A673 (cell line): ENCODE measurements at regions not wholly inside any gene's neighbourhood (a gene's known extent, or its start where the extent isn't known, plus 50 kb on each side); places are given as distances from the start of the nearest gene placed in this dataset.

Experiments
- BruUV-seq: library from RNA; stranded (reverse); fragments of 400-500 nt; replicated peaks from 2 replicates; lab custom pipeline; 2021; lab: Mats Ljungman, UMichigan
- CTCF ChIA-PET: fragments of 300-600 bp; sonication (Branson Sonifier 250); formaldehyde crosslinking; loops from one replicate; lab custom pipeline; 2022; ENCODE audit warnings: antibody characterized with exemption; lab: Charles Lee
- POLR2A ChIA-PET: fragments of 300-600 bp; sonication (Branson Sonifier 250); formaldehyde crosslinking; loops from one replicate; lab custom pipeline; 2022; ENCODE audit warnings: antibody characterized with exemption; ENCODE audit not compliant: low non-redundant PET; lab: Charles Lee
- DNase-seq: peaks from one replicate; pipeline ENCODE4 v3.0.0-alpha.2; 2015; ENCODE audit warnings: low spot score
- H3K27ac ChIP-seq: fragments of 200-600 bp; sonication (generic); 2 replicates; pipeline ENCODE4 v1.5.1; 2016; ENCODE audit warnings: mixed run types, low read depth, mild to moderate bottlenecking, mixed read lengths, antibody characterized with exemption, low read length; ENCODE audit not compliant: poor library complexity, severe bottlenecking
- H3K27me3 ChIP-seq: fragments of 200-600 bp; sonication (generic); replicated peaks from 2 replicates; pipeline ENCODE4 v1.6.1; 2017; ENCODE audit warnings: mixed run types, low read depth, mild to moderate bottlenecking, mixed read lengths, antibody characterized with exemption, low read length; ENCODE audit not compliant: insufficient read depth, poor library complexity
- H3K36me3 ChIP-seq: fragments of 200-600 bp; sonication (generic); 2 replicates; pipeline ENCODE4 v1.6.1; 2016; ENCODE audit warnings: mixed run types, mild to moderate bottlenecking, mixed read lengths, antibody characterized with exemption, low read length; ENCODE audit not compliant: insufficient read depth, poor library complexity, severe bottlenecking
- H3K4me1 ChIP-seq: fragments of 200-600 bp; sonication (generic); 2 replicates; pipeline ENCODE4 v1.6.1; 2017; ENCODE audit warnings: mixed run types, mild to moderate bottlenecking, mixed read lengths, antibody characterized with exemption, low read length; ENCODE audit not compliant: insufficient read depth, poor library complexity, severe bottlenecking
- H3K4me3 ChIP-seq: fragments of 200-600 bp; sonication (generic); 2 replicates; pipeline ENCODE4 v1.5.1; 2016; ENCODE audit warnings: low read depth, mixed run types, mild to moderate bottlenecking, mixed read lengths, low read length; ENCODE audit not compliant: poor library complexity, severe bottlenecking
- H3K9me3 ChIP-seq: fragments of 200-600 bp; sonication (generic); 2 replicates; pipeline ENCODE4 v1.6.1; 2016; ENCODE audit warnings: mixed run types, low read depth, mild to moderate bottlenecking, mixed read lengths, antibody characterized with exemption, low read length; ENCODE audit not compliant: poor library complexity, severe bottlenecking
- EZH2 ChIP-seq: fragments of 200-600 bp; sonication (generic); IDR thresholded peaks from 2 replicates; pipeline ENCODE4 v1.6.1; 2017; ENCODE audit warnings: borderline replicate concordance, low read depth, mild to moderate bottlenecking, mixed read lengths, antibody characterized with exemption, low read length; ENCODE audit not compliant: poor library complexity, severe bottlenecking
- intact Hi-C: fragments of 100-400 bp; cut with micrococcal nuclease; formaldehyde crosslinking; loops from one replicate; pipeline ENCODE4 v1.10.0; 2022; ENCODE audit not compliant: unreplicated experiment
- TF ChIP-seq, protein P1 (sequence below): fragments of 300-800, 200-600 bp; sonication (generic); conservative IDR thresholded peaks from 2 replicates; pipeline ENCODE4 v1.5.1; 2017; ENCODE audit warnings: low read depth, mild to moderate bottlenecking, antibody characterized with exemption, low read length, moderate library complexity, mixed read lengths

DNA sequence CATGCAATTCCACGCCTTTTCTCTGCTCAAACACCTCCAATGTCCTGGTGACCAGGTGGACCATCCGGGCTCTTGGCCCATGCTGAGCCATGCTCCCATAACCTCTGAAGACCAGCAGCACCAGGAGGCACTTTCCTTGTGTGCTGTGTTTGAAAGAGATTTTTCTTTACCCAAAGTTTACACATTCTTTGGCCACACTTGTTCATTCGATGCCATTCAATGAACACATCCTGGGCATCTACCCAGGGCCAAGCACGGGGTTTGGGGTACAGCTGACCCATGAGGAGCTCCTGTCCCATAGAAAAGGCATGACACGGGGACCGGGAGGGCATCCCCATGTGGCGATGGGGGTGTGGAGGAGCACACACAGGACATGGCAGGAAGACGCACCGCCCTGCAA is 77.1 kb upstream of the IRX1 start:
- ChIA-PET POLR2A (no interaction called here), CTCF (no interaction called here)
- peaks cover 24% of the 10 kb centered on the region for H3K9me3 ChIP-seq
- H3K4me1 ChIP-seq: no peaks in the 10 kb centered on the region
- TF ChIP-seq, protein P1, sequence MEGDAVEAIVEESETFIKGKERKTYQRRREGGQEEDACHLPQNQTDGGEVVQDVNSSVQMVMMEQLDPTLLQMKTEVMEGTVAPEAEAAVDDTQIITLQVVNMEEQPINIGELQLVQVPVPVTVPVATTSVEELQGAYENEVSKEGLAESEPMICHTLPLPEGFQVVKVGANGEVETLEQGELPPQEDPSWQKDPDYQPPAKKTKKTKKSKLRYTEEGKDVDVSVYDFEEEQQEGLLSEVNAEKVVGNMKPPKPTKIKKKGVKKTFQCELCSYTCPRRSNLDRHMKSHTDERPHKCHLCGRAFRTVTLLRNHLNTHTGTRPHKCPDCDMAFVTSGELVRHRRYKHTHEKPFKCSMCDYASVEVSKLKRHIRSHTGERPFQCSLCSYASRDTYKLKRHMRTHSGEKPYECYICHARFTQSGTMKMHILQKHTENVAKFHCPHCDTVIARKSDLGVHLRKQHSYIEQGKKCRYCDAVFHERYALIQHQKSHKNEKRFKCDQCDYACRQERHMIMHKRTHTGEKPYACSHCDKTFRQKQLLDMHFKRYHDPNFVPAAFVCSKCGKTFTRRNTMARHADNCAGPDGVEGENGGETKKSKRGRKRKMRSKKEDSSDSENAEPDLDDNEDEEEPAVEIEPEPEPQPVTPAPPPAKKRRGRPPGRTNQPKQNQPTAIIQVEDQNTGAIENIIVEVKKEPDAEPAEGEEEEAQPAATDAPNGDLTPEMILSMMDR: no peak
- TF ChIP-seq EZH2: no peak
- no peak for DNase-seq
- no peak overlapping the region for H3K27ac ChIP-seq
- H3K27me3 ChIP-seq: no peaks in the 10 kb centered on the region
- H3K36me3 ChIP-seq: no peaks in the 10 kb centered on the region
- H3K4me3 ChIP-seq: no peak overlapping the region
- BruUV-seq: no TSS peak
- intact Hi-C loops: no loop called here

DNA sequence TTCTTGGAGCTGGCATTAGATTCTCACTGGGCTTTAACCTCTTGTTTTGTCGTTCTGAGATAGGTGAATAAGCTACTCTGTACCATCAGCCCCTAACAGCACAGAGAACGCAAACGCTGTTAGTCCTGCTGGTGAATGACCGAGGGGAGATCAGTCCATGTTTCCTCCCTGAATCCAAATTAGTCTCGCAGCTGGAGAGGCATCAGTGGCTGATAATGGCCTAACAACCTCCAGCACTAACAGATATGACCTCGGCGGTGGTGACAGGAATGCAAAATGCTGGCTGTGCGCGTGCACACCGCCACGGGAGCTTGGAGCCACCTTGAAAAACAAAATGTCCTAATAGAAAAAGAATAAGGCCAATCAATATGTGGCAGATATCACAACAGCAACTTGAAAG is 77.6 kb upstream of the IRX1 start:
- Histone ChIP-seq H3K27me3 (no peaks in the 10 kb centered on the region), H3K4me3 (no peak overlapping the region), H3K36me3 (no peaks in the 10 kb centered on the region), H3K9me3 (peaks cover 24% of the 10 kb centered on the region), H3K4me1 (no peaks in the 10 kb centered on the region), H3K27ac (no peak overlapping the region)
- ChIA-PET CTCF (no interaction called here), POLR2A (no interaction called here)
- intact Hi-C loops: no loop called here
- DNase-seq: no peak
- TF ChIP-seq EZH2: no peak
- TF ChIP-seq, protein P1: no peak
- BruUV-seq: no TSS peak

DNA sequence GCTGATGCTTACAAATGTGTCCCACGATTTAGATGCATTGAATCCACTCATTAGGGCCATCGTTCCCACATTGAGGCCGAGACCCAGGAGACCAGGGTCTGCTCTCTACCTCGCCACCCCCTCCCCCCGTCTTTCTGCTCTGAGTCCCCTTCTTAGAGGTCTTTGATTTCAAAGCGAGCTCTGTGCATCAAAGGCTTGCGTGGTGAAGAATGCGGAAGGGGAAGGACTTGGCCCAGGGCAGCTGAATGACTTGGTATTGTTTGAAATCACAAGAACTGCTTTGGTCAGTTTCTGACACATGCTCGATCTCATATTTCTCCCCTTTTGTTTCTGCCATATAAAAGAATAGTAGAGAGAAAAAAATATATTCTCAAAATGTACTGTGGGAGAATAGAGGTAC is 78.3 kb upstream of the IRX1 start:
- no peaks in the 10 kb centered on the region for H3K27me3 ChIP-seq
- H3K9me3 ChIP-seq: peaks cover 24% of the 10 kb centered on the region
- ChIA-PET CTCF (no interaction called here), POLR2A (no interaction called here)
- TF ChIP-seq, protein P1: no peak
- TF ChIP-seq EZH2: no peak
- no peaks in the 10 kb centered on the region for H3K36me3 ChIP-seq
- no TSS peak for BruUV-seq
- H3K27ac ChIP-seq: no peak overlapping the region
- no peaks in the 10 kb centered on the region for H3K4me1 ChIP-seq
- no peak for DNase-seq
- intact Hi-C loops: no loop called here
- H3K4me3 ChIP-seq: no peak overlapping the region
